Motor neuron (in vitro differentiated cells): ENCODE measurements at regions not wholly inside any gene's neighbourhood (a gene's known extent, or its start where the extent isn't known, plus 50 kb on each side); places are given as distances from the start of the nearest gene placed in this dataset.

ENCODE experiments used
- ATAC-seq, 8 experiments: fragments of 200-7000 bp; cut with Tn5 transposase; replicated peaks in 6 of 8; 2 replicates each; pipeline ENCODE4 v1.8.0; 2021; ENCODE audit warnings: mild to moderate bottlenecking in 8 of 8, moderate library complexity in 8 of 8
- H3K27ac ChIP-seq, 2 donors: fragments of 250-450 bp; sonication (Bioruptor Pico); 2 replicates each; pipeline ENCODE4 v1.9.0; 2021; ENCODE audit warnings: antibody characterized with exemption in 2 of 2, mild to moderate bottlenecking in 2 of 2, moderate library complexity in 1 of 2
- H3K4me1 ChIP-seq, 2 donors: fragments of 250-450 bp; sonication (Bioruptor Pico); replicated peaks in 1 of 2; 2 replicates each; pipeline ENCODE4 v1.6.1; 2021; ENCODE audit warnings: antibody characterized with exemption in 2 of 2, mild to moderate bottlenecking in 2 of 2, moderate library complexity in 1 of 2
- H3K4me3 ChIP-seq, 5 donors: fragments of 250-450 bp; sonication (Bioruptor Pico); 2 replicates each; pipeline ENCODE4 v1.9.0; 2021; ENCODE audit warnings: antibody characterized with exemption in 5 of 5, mild to moderate bottlenecking in 5 of 5, moderate library complexity in 4 of 5
- WGBS, 10 experiments: fragments of 450-650 bp; shearing (Covaris generic); methylation state at CpG; one replicate each; pipeline ENCODE4 v1.0.0; 2022; 5-methylcytosine and 5-hydroxymethylcytosine counted together
- in situ Hi-C, 9 experiments: fragments of 400-800 bp; cut with MboI; loops; one replicate each; pipeline ENCODE4 v1.15.0; 2021; ENCODE audit warnings: low sequenced_read_pairs in 9 of 9, low pct_unique_long_range_greater_than_20kb in 2 of 9; ENCODE audit not compliant: unreplicated experiment in 9 of 9

- Histone ChIP-seq H3K27ac (no peak overlapping the region), H3K4me1 (peaks cover 16 to 22% of the 10 kb centered on the region in 2 donors), H3K4me3 (no peak overlapping the region)
- no peak for ATAC-seq
- in situ Hi-C loops = loop anchor here in 7 of 9 experiments (10.0 to 25.0 kb wide), 4 partner anchors 362 to 962 kb away; partner anchors contain the start of gene HIVEP1 (in 1 of the 7)
- 25 to 100% (median 43%) methylated on average over 1 of the region's 1 CpG; no CpG with 5 or more reads in 5 of the 10 experiments for WGBS, 10 experiments
Observed at GRCh38 chr6:11650711-11651110, 113.2 kb downstream of the TMEM170B start.

GRCh38 chr6:11653028-11653583, 115.6 kb downstream of the TMEM170B start:
- in situ Hi-C loops = loop anchor here in 7 of 9 experiments (10.0 to 25.0 kb wide), 4 partner anchors 359 to 959 kb away; partner anchors contain the start of gene HIVEP1 (in 1 of the 7)
- peak in 7 of 8 experiments; percentile 47 to 89 (median 82) for ATAC-seq
- H3K4me1 ChIP-seq = peaks cover 23 to 27% of the 10 kb centered on the region in 2 donors

GRCh38 chr6:11654876-11655275, 117.3 kb downstream of the TMEM170B start:
- H3K4me3 ChIP-seq = no peak overlapping the region
- no peak overlapping the region for H3K27ac ChIP-seq
- 51 to 100% (median 94%) methylated on average over 1 to 2 of the region's 2 CpGs; no CpG with 5 or more reads in 2 of the 10 experiments for WGBS, 10 experiments
- in situ Hi-C loops = loop anchor here in 7 of 9 experiments (10.0 to 25.0 kb wide), 4 partner anchors 357 to 957 kb away; partner anchors contain the start of gene HIVEP1 (in 1 of the 7)
- H3K4me1 ChIP-seq = peaks cover 23% of the 10 kb centered on the region in 2 donors
- no peak for ATAC-seq

More at GRCh38 chr6:11653028-11653583, 115.6 kb downstream of the TMEM170B start:
- WGBS, 10 experiments = 0 to 61% (median 29%) methylated on average over 1 to 6 of the region's 8 CpGs
- peak overlapping the region in 1 of 2 donors; percentile 54 for H3K27ac ChIP-seq
- H3K4me3 ChIP-seq = no peak overlapping the region

- Histone ChIP-seq H3K4me3 (no peak overlapping the region), H3K4me1 (peaks cover 14 to 18% of the 10 kb centered on the region in 2 donors), H3K27ac (no peak overlapping the region)
- ATAC-seq = no peak
- in situ Hi-C loops = loop anchor here in 7 of 9 experiments (10.0 to 25.0 kb wide), 4 partner anchors 356 to 956 kb away; partner anchors contain the start of gene HIVEP1 (in 1 of the 7)
- WGBS, 10 experiments = 53 to 94% (median 79%) methylated on average over 2 to 7 of the region's 7 CpGs; no CpG with 5 or more reads in 3 of the 10 experiments
Observed at GRCh38 chr6:11656491-11656890, 118.9 kb downstream of the TMEM170B start.

GRCh38 chr6:11659757-11660156, 118.8 kb downstream of the ADTRP start:
- Histone ChIP-seq H3K27ac (no peak overlapping the region), H3K4me1 (peaks cover 5 to 8% of the 10 kb centered on the region in 2 donors), H3K4me3 (no peak overlapping the region)
- WGBS, 10 experiments = 60 to 100% (median 83%) methylated on average over 1 to 2 of the region's 2 CpGs; no CpG with 5 or more reads in 3 of the 10 experiments
- ATAC-seq = no peak
- in situ Hi-C loops = loop anchor here in 7 of 9 experiments (10.0 to 25.0 kb wide), 4 partner anchors 353 to 953 kb away; partner anchors contain the start of gene HIVEP1 (in 1 of the 7)

GRCh38 chr6:11662323-11662722, 116.3 kb downstream of the ADTRP start:
- in situ Hi-C loops = loop anchor here in 6 of 9 experiments (25.0 kb wide), 3 partner anchors 350 to 950 kb away; partner anchors contain the start of gene HIVEP1 (in 1 of the 6)
- Histone ChIP-seq H3K4me1 (no peaks in the 10 kb centered on the region), H3K4me3 (no peak overlapping the region), H3K27ac (no peak overlapping the region)
- WGBS, 10 experiments = 67 to 100% (median 82%) methylated on average over 1 of the region's 1 CpG; no CpG with 5 or more reads in 4 of the 10 experiments
- no peak for ATAC-seq

- ATAC-seq = no peak
- Histone ChIP-seq H3K4me3 (no peak overlapping the region), H3K4me1 (no peaks in the 10 kb centered on the region), H3K27ac (no peak overlapping the region)
- 44 to 100% (median 80%) methylated on average over 1 to 2 of the region's 2 CpGs; no CpG with 5 or more reads in 4 of the 10 experiments for WGBS, 10 experiments
- in situ Hi-C loops = loop anchor here in 6 of 9 experiments (25.0 kb wide), 3 partner anchors 349 to 949 kb away; partner anchors contain the start of gene HIVEP1 (in 1 of the 6)
Observed at GRCh38 chr6:11663519-11663918, 115.1 kb downstream of the ADTRP start.
